ENCODE measurements at regions not wholly inside any gene's neighbourhood (a gene's known extent, or its start where the extent isn't known, plus 50 kb on each side); places are given as distances from the start of the nearest gene placed in this dataset.

- Histone ChIP-seq H3K27ac (no peak overlapping the region), H2AFZ (no peak overlapping the region), H3K4me1 (no peaks in the 10 kb centered on the region), H3K4me2 (ENCODE audit: low read length) (no peak overlapping the region), H3K27me3 (ENCODE audit: control insufficient read depth, insufficient read depth, low read length) (no peaks in the 10 kb centered on the region), H3K9ac (no peak overlapping the region), H3K9me3 (ENCODE audit: control insufficient read depth, low read length) (no peaks in the 10 kb centered on the region), H3K4me3 (ENCODE audit: low read depth, low read length) (no peak overlapping the region), H3K36me3 (ENCODE audit: control insufficient read depth, insufficient read depth, low read length) (no peaks in the 10 kb centered on the region), H3K79me2 (no peaks in the 10 kb centered on the region)
- no peak for TF ChIP-seq CTCF (IDR thresholded peaks at IDR 0.05)
Measured at GRCh38 chr10:58981846-58982245, 194.6 kb upstream of the PHYHIPL start.

GRCh38 chr10:58982470-58983239, 193.8 kb upstream of the PHYHIPL start:
- Histone ChIP-seq H3K4me1 (no peaks in the 10 kb centered on the region), H3K4me2 (ENCODE audit: low read length) (no peak overlapping the region), H2AFZ (no peak overlapping the region), H3K36me3 (ENCODE audit: control insufficient read depth, insufficient read depth, low read length) (no peaks in the 10 kb centered on the region), H3K4me3 (ENCODE audit: low read depth, low read length) (no peak overlapping the region), H3K79me2 (no peaks in the 10 kb centered on the region), H3K27me3 (ENCODE audit: control insufficient read depth, insufficient read depth, low read length) (no peaks in the 10 kb centered on the region), H3K27ac (no peak overlapping the region), H3K9me3 (ENCODE audit: control insufficient read depth, low read length) (no peaks in the 10 kb centered on the region), H3K9ac (no peak overlapping the region)
- TF ChIP-seq CTCF (IDR thresholded peaks at IDR 0.05) = no peak

DNA sequence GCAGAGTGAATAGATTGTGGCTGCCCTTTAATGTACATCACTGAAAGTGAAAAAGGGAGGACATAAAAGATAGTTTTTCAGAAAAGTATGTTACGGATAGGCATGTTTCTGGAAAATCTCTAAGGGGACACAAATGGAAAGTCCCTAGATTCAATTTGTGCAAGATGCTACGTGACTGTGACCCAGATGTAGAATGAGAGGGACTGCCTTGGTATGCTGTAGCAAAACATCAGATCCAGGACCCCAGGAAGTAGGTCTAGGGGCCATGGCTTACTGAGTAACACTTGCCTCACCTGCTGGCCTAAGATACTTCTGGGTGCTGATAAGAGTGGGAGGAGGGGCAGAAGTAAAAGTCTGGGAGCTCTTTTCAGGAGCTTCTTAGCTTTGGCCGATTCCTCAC, 191.2 kb upstream of the PHYHIPL start:
- no peaks in the 10 kb centered on the region for H3K4me1 ChIP-seq
- no peak overlapping the region for H3K9ac ChIP-seq
- H2AFZ ChIP-seq = no peak overlapping the region
- no peak overlapping the region for H3K27ac ChIP-seq
- H3K9me3 ChIP-seq (ENCODE audit: control insufficient read depth, low read length) = no peaks in the 10 kb centered on the region
- no peaks in the 10 kb centered on the region for H3K79me2 ChIP-seq
- H3K27me3 ChIP-seq (ENCODE audit: control insufficient read depth, insufficient read depth, low read length) = no peaks in the 10 kb centered on the region
- no peaks in the 10 kb centered on the region for H3K36me3 ChIP-seq (ENCODE audit: control insufficient read depth, insufficient read depth, low read length)
- no peak for TF ChIP-seq CTCF (IDR thresholded peaks at IDR 0.05)
- H3K4me2 ChIP-seq (ENCODE audit: low read length) = no peak overlapping the region
- H3K4me3 ChIP-seq (ENCODE audit: low read depth, low read length) = no peak overlapping the region

DNA sequence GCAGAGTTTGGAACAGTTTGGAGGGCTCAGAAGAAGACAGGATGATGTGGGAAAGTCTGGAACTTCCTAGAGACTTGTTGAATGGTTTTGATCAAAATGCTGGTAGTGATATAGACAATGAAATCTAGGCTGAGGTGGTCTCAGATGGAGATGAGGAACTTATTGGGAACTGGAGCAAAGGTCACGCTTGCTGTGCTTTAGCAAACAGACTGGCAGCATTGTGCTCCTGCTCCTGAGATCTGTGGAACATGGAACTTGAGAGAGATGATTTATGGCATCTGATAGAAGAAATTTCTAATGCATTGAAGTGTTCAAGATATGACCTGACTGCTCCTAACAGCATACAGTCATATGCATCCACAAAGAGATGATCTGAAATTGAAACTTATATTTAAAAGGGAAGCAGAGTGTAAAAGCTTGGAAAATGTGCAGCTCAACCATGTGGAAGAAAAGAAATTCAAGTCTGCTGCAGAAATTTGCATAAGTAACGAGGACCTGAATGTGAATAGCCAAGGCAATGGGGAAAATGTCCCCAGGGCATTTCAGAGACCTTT, 186.9 kb upstream of the PHYHIPL start:
- Histone ChIP-seq H3K9ac (no peak overlapping the region), H3K27me3 (ENCODE audit: control insufficient read depth, insufficient read depth, low read length) (no peaks in the 10 kb centered on the region), H2AFZ (no peak overlapping the region), H3K9me3 (ENCODE audit: control insufficient read depth, low read length) (no peaks in the 10 kb centered on the region), H3K4me1 (no peaks in the 10 kb centered on the region), H3K79me2 (no peaks in the 10 kb centered on the region), H3K4me2 (ENCODE audit: low read length) (no peak overlapping the region), H3K4me3 (ENCODE audit: low read depth, low read length) (no peak overlapping the region), H3K36me3 (ENCODE audit: control insufficient read depth, insufficient read depth, low read length) (no peaks in the 10 kb centered on the region), H3K27ac (no peak overlapping the region)
- no peak for TF ChIP-seq CTCF (IDR thresholded peaks at IDR 0.05)

- H3K27ac ChIP-seq = no peak overlapping the region
- H3K36me3 ChIP-seq (ENCODE audit: control insufficient read depth, insufficient read depth, low read length) = no peaks in the 10 kb centered on the region
- H3K4me3 ChIP-seq (ENCODE audit: low read depth, low read length) = no peak overlapping the region
- no peak overlapping the region for H3K4me2 ChIP-seq (ENCODE audit: low read length)
- H3K27me3 ChIP-seq (ENCODE audit: control insufficient read depth, insufficient read depth, low read length) = no peaks in the 10 kb centered on the region
- TF ChIP-seq CTCF (IDR thresholded peaks at IDR 0.05) = no peak
- no peaks in the 10 kb centered on the region for H3K4me1 ChIP-seq
- H3K9me3 ChIP-seq (ENCODE audit: control insufficient read depth, low read length) = no peaks in the 10 kb centered on the region
- no peaks in the 10 kb centered on the region for H3K79me2 ChIP-seq
- H3K9ac ChIP-seq = no peak overlapping the region
- no peak overlapping the region for H2AFZ ChIP-seq
Measured at GRCh38 chr10:58990693-58991092, 185.8 kb upstream of the PHYHIPL start.
